Nephron (organoid): ENCODE measurements at regions not wholly inside any gene's neighbourhood (a gene's known extent, or its start where the extent isn't known, plus 50 kb on each side); places are given as distances from the start of the nearest gene placed in this dataset.

Experiments used
- H3K27ac Mint-ChIP-seq, 3 experiments: 2 replicates each; pipeline ENCODE4 v1.8.0; 2020; ENCODE audit warnings: mixed read lengths in 3 of 3, mild to moderate bottlenecking in 2 of 3, moderate library complexity in 1 of 3
- H3K27me3 Mint-ChIP-seq: 2 replicates; pipeline ENCODE4 v1.8.0; 2021; ENCODE audit warnings: low read depth, mild to moderate bottlenecking, moderate library complexity, mixed read lengths
- H3K36me3 Mint-ChIP-seq: 2 replicates; pipeline ENCODE4 v1.8.0; 2020; ENCODE audit warnings: low read depth, mixed read lengths
- H3K4me1 Mint-ChIP-seq: 2 replicates; pipeline ENCODE4 v1.8.0; 2020; ENCODE audit warnings: mixed read lengths
- H3K4me3 Mint-ChIP-seq, 3 experiments: 2 replicates each; pipeline ENCODE4 v1.8.0; 2020; ENCODE audit warnings: mild to moderate bottlenecking in 3 of 3, mixed read lengths in 3 of 3, moderate library complexity in 2 of 3
- H3K9me3 Mint-ChIP-seq: 2 replicates; pipeline ENCODE4 v1.8.0; 2020; ENCODE audit warnings: mixed read lengths
- CTCF ChIP-seq, 3 experiments: fragments of 200-600 bp; sonication (generic); IDR thresholded peaks; one replicate each; pipeline ENCODE4 v1.5.0; 2021; ENCODE audit warnings: antibody characterized with exemption in 3 of 3; ENCODE audit not compliant: unreplicated experiment in 3 of 3

DNA sequence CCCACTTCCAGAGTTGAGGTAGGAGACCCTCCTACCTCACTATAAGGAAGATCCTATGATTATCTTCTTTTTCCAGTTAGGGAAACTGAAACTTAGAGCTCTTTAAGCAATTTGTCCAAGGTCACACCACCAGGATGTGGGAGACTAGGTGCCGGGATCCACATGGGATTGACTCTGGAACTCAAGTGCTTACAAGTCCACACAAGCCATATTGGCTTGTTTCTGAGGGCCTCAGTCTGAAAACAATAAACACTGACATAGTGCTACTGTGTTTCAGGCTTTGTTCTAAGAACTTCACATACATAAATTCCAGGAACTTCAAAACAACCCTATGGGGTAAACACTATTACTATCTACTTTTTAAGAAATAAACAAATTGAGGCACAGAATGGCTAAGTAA, 481.3 kb downstream of the ZSWIM6 start:
- Mint-ChIP-seq H3K4me1 (peaks cover 17% of the 10 kb centered on the region), H3K27ac (no peak overlapping the region), H3K27me3 (peaks cover 15% of the 10 kb centered on the region), H3K9me3 (no peaks in the 10 kb centered on the region), H3K4me3 (no peak overlapping the region), H3K36me3 (no peaks in the 10 kb centered on the region)
- no peak for TF ChIP-seq CTCF (IDR thresholded peaks at IDR 0.05; ENCODE audit: unreplicated experiment in 3 of 3)

DNA sequence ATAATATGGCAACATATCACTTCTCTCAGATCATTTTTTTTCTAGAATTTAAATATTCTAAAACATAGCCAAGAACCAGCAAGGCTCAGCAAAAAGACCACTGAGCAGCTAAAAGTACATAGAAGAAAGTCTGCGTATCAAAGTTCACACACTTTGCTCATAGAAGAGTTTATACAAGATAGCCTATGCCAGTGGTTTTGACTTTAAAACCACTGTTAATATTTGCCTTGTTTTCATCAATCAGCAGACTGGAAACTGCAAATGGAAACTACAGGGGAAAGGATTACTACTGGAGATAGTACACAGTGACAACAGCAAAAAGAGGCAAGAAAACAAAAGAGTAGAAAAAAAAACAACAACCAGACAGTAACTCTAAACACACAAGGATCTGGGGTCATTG, 483.3 kb downstream of the ZSWIM6 start:
- no peaks in the 10 kb centered on the region for H3K9me3 Mint-ChIP-seq
- H3K4me1 Mint-ChIP-seq: peaks cover 17% of the 10 kb centered on the region
- H3K27me3 Mint-ChIP-seq: peaks cover 15% of the 10 kb centered on the region
- H3K27ac Mint-ChIP-seq: peak overlapping the region in 1 of 3 experiments; percentile 49
- H3K36me3 Mint-ChIP-seq: no peaks in the 10 kb centered on the region
- no peak overlapping the region for H3K4me3 Mint-ChIP-seq
- no peak for TF ChIP-seq CTCF (IDR thresholded peaks at IDR 0.05; ENCODE audit: unreplicated experiment in 3 of 3)

DNA sequence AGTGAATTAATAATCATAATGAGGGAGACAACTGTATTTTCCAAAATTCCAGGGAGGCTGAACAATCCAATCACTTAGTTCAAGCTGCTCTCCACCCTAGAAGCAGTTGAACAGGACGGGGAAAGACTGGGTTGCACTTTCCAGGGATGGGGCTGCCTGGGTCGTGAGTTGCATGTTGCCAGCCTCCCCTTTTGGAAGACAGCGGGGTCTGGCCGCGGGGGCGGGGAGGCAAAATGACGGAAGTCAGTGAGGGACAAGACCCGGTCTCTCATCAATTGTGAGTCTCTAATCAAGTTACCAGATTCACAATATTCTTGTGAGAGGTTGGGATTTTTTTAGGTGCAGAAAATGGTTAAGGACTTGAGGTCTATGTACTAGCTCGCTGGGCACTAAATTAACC, 484.1 kb downstream of the ZSWIM6 start:
- TF ChIP-seq CTCF (IDR thresholded peaks at IDR 0.05; ENCODE audit: unreplicated experiment in 3 of 3): no peak
- Mint-ChIP-seq H3K4me3 (no peak overlapping the region), H3K4me1 (peaks cover 25% of the 10 kb centered on the region), H3K27me3 (peaks cover 11% of the 10 kb centered on the region), H3K27ac (no peak overlapping the region), H3K36me3 (no peaks in the 10 kb centered on the region), H3K9me3 (no peaks in the 10 kb centered on the region)

GRCh38 chr5:61816585-61817450, 484.8 kb downstream of the ZSWIM6 start:
- peaks cover 10% of the 10 kb centered on the region for H3K27me3 Mint-ChIP-seq
- H3K27ac Mint-ChIP-seq: peak overlapping the region; percentile 13 to 59 (median 26)
- no peaks in the 10 kb centered on the region for H3K36me3 Mint-ChIP-seq
- no peak overlapping the region for H3K4me3 Mint-ChIP-seq
- H3K4me1 Mint-ChIP-seq: peaks cover 31% of the 10 kb centered on the region
- TF ChIP-seq CTCF (IDR thresholded peaks at IDR 0.05; ENCODE audit: unreplicated experiment in 3 of 3): no peak
- no peaks in the 10 kb centered on the region for H3K9me3 Mint-ChIP-seq

GRCh38 chr5:61817472-61818326, 485.6 kb downstream of the ZSWIM6 start:
- Mint-ChIP-seq H3K4me3 (no peak overlapping the region), H3K36me3 (no peaks in the 10 kb centered on the region), H3K4me1 (peaks cover 35% of the 10 kb centered on the region), H3K27ac (peak overlapping the region; percentile 13 to 59 (median 26)), H3K9me3 (no peaks in the 10 kb centered on the region), H3K27me3 (peaks cover 10% of the 10 kb centered on the region)
- peak; percentile 78 to 80 (median 79) for TF ChIP-seq CTCF (IDR thresholded peaks at IDR 0.05; ENCODE audit: unreplicated experiment in 3 of 3)
